HG03439 (cell line): ENCODE measurements at regions not wholly inside any gene's neighbourhood (a gene's known extent, or its start where the extent isn't known, plus 50 kb on each side); places are given as distances from the start of the nearest gene placed in this dataset.
A peak's percentile ranks its signal among the peaks of the same experiment; 100 is the strongest.

Experiments used
- ATAC-seq: cut with Tn5 transposase; IDR thresholded peaks from one replicate; pipeline ENCODE4 v1.9.1; 2021; ENCODE audit warnings: mild to moderate bottlenecking, moderate library complexity; ENCODE audit not compliant: unreplicated experiment

DNA sequence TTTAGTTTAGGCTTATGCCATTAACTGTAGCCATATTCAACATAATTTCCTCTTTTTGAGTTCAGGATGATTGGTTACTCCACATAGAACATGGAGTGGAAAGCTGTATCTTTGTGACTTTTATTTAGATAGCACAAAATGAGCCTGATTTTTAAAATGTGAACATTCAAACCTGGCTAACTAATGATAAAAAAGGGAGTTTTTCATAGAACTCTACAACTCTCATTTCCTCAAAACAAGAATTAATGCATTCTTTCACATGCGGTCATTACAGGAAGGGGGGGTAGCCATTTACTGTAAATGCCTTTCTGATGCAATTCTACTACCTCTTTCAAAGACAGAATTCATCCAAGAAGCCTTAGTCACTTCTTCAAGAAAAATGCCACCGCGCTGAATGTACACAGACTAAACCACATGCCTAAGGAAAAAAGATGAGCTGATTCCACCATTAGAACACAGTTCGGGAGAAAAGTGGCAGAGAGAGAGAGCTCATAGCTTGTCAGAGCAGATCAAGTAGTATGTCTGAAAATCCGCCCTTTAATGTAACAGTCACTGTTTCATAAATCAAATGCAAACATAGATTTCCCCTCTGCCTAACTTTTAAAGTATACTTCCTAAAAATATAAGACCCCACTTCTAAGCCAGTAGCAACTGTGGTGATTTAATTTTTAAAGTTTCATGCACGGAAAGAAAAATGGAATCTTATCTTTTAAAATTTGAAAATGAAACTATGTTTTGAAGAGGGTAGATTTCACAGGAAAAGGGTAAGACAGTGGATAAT is 226.4 kb upstream of the KLF14 start:
- peak; percentile 24 for ATAC-seq

DNA sequence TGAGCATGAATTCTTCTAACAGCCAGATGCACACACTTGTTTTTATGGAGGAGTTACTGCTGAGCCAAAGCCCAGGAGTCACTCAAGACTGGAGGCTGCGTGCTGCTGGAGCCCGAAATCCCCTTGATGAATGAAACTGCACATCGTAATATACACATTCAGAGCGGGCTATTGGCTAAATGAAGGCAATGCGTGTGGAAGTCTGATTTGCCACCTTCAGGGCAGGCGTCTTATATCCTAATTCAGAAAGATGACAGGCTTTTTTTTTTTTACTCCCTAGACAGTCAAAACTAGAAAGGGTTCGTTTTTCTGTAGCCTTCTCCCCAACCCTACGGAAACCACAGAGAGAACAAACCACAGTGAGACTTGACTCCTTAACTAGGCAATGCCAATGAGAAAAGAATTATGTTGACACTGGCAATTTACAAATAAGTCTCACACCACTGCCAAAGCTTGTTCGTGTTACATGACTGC is 227.2 kb upstream of the KLF14 start:
- peak; percentile 70 for ATAC-seq

DNA sequence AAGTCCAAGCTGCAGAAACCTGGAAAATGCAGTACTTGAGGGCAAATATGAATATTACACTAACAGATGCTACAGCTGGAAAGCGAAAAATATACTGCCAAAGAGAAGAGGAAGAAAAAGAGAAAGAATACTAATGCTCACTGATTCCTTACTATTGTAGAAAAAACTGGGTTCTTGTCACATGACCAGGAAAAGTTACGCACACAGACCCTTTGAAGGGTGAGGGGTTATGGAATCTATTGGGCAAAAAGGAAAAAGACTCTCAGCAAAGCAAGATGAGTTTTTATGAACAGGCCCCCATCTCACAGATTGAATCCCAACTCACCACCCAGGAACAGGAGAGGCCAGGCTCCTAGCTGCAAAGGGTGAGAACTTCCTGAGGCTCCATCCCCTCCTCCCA is 228.1 kb upstream of the KLF14 start:
- no peak for ATAC-seq

DNA sequence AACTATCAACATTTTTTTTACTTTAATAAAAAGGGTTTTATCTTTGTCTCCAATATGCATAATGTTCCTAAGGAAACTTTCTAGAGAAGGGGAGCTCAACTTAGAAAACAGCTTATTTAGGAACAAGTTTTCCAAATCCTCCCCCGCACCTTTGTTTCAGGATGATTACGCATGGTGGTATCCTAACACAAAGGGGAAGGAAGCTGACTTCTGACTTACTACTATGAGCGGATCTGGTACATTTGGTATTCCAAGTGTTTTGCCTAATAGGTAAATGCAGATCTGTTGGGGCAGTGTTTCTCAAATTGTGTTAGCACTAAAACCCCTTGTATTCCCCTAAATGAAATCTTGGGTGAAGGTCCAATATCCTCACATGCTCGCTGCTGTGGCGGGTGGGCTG is 229.3 kb upstream of the KLF14 start:
- ATAC-seq, result no peak

DNA sequence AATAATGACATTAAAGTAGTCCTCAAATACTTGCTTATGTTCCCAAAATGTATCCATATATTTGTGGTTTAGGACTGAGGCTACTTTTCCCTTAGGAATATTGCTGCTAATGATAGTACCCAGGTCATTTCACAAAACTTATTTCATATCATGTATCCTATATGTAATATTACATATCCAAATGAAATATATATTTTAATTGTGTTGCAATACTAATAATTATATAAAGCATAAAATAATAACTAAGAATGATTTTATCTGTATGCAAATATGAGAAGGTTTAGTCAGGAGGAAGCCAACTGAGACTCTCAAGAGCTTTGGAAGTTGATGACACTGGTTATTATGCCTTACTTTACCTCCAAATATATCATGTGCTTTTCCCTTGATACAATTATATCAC is 231.5 kb upstream of the KLF14 start:
- ATAC-seq, result no peak

DNA sequence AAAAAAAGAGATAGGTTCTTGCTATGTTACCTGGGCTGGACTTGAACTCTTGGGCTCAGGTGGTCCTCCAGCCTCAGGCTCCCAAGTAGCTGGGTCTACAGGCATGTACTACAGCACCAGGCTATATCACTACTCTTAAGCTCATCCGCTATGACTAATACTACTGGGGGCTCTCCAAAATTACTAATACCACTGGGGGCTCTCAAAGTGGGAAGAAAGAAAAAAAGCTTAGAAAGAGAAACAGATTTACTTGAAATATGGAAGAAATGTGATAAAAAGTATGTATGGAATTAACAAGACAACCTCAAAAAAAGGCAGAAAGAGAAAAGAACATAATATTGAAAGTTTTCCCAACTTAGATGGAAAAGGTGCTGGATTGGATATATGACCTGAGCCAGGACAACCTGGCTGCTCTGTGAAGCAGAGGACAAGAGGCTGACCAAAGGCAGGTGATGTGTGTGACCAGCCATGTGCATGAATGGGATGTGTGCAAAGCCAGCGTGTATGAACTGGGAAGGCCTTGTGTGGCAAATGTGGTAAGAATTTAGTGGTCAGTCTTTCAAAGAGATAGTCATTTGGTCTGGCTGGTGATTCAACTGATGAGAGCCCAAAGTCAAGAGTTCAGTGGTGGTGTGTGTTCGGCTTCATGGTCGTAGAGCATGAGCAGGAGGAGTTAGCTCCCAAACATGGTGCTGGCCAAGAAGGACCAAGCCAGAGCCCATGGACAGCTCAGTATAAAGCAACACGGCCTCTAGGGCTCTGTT is 232.4 kb upstream of the KLF14 start:
- peak; percentile 49 for ATAC-seq

DNA sequence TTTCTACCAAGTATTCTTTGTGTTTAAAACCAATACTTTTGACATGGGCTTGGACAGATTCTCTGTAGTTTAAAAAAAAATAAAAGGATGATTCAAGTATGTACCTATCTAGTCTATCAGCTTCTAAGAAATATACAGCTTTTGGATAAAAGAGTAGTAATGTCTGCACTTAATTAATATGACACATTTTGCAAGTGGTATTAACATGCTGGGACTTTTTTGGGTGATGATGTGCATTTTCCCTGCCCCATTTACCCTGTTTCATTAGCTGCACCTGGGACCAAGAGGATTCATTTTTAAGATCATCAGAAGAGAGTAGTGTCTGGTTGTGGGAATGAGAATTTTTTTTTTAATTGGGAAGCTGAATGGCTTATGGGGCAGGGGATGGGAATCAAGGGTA is 236.2 kb upstream of the KLF14 start:
- ATAC-seq, result no peak

DNA sequence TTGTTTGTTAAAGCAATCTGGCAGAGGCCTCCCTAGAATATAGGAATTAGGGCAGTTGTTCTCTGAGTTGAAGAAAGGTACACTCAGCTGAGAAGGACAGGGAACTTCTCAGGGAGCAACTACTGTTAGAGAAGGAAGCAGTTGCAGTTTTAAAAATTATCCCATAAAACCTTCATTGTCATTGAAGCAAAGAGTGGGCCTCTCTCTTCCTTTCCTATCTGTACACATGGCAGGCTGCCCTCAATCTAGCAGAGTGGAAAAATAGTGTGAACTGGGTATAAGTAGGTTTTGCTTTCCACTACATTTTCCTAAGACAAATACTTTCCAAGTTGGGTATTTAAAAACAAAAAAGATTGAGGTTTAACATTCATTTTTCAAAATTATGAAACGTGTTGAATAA is 236.7 kb upstream of the KLF14 start:
- no peak for ATAC-seq

DNA sequence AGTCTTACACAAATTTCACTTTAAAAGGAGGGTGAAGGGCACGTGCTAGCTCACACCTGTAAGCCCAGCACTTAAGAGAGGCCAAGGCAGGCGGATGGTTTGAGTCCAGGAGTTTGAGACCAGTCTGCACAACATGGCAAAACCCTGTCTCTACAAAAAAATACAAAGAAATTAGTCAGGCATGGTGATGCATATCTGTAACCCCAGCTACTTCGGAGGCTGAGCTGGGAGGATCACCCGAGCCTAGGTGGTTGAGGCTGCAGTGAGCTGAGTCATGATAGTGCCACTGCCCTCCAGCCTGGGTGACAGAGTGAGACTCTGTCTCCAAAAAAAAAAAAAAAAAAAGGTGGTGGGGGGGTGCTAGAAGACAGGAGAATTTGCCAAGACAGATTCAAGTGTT is 237.3 kb upstream of the KLF14 start:
- ATAC-seq, result no peak

DNA sequence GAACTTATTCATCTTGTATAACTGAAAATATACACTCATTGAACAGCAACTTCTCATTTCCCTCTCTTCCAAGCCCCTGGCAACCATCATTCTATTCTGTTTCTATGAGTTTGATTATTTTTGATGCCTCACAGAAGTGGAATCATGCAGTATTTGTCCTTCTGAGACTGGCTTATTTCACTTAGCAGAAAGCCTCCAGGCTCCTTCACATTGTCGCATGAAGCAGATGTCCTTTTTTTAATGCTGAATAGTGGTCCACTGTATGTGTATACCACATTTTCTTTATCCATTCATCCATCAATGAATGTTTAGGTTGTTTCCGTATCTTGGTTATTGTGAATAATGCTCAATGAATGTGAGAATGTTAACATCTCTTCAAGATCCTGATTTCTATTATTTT is 238.2 kb upstream of the KLF14 start:
- ATAC-seq, result no peak

DNA sequence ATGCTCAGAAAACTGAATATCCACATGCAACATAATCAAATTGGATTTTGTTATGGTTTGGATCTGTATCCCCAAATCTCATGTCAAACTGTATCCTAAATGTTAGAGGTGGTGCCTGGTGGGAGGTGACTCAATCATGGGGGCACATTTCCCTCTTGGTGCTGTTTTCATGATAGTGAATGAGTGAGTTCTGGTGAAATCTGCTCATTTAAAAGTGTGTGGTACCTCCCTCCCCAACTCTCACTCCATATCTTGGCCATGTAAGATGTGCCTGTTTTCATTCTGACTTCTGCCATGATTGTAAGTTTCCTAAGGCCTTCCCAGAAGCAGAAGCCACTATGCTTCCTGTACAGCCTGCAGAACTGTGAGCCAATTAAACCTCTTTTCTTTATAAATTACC is 239.6 kb upstream of the KLF14 start:
- ATAC-seq, result no peak

DNA sequence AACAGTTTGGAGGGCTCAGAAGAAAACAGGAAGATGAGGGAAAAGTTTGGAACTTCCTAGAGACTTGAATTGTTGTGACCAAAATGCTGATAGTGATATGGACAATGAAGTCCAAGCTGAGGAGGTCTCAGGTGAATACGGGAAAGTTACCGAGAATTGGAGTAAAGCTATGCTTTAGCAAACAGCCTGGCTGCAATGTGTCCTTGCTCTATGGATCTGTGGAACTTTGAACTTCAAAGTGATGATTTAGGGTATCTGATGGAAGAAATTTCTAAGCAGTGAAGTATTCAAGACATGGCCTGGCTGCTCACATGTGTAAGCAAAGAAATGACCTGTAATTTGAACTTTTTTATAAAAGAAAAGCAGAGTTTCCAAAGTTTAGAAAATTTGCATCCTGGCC is 240.2 kb upstream of the KLF14 start:
- no peak for ATAC-seq

DNA sequence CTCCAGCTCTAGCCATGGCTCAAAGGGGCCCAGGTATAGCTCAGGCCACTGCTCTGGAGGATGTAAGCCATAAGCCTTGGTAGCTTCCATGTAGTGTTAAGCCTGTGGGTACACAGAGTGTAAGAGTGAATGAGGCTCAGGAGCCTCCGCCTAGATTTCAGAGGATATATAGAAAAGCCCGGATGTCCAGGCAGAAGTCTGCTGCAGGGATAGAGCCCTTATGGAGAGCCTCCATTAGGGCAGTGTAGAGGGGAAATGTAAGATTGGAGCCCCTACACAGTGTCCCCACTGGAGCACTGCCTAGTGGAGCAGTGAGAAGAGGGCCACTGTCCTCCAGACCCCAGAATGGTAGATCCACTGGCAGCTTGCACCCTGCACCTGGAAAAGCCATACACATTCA is 240.8 kb upstream of the KLF14 start:
- ATAC-seq, result no peak

DNA sequence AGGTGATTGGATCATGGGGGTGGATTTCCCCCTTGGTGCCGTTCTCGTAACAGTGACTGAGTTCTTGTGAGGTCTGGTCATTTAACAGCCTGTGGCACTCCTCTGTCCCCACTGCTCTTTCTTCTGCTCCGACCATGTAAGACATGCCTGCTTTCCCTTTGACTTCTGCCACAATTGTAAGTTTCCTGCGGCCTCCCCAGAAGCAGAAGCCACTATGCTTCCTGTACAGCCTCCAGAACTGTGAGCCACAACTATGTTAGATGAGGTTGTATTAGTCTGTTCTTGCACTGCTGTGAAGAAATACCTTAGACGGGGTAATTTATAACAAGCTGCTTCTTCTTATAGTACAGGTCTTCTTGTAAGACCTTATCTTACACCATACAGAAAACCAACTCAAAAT is 241.7 kb upstream of the KLF14 start:
- ATAC-seq, result no peak

DNA sequence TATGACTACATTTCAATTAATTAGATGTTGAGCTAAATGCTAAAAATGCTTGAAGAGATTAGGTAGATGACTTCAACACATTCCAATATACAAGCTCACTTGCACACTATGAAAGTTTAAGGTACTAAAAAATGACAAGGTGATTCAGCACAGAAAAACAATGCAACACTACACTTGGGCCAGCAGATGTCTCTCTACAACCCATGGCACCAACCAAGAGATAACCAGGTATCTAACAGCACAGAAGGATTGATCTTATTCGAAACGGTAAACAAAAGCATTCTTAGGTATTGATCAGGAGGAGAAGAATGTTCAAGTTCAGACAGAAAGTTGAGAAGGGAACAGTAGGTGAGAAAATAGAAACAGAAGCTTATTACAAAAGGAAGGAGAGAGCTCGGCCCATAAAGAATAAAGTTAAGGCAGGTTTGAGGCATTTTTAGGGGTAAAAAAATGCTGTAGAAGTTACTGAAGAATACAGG is 248.2 kb upstream of the KLF14 start:
- no peak for ATAC-seq

DNA sequence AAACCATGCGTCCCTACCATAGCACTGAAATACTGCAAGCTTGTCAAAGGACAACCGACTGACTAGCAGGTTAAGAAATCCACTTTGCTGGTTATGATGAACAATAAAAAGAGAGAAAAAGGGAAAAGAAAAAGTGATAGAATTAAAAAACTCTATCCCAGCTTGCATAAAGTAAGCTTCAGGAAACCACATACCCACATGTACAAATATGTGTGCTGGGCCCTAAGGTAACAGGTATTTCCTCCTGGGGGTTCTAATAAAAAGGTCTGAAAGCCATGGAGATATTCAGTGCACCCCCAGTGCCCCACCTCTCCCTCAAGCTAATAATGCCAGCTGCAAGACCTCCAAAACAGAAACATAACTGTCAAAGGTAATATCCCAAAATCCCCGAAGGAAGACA is 248.6 kb upstream of the KLF14 start:
- no peak for ATAC-seq

DNA sequence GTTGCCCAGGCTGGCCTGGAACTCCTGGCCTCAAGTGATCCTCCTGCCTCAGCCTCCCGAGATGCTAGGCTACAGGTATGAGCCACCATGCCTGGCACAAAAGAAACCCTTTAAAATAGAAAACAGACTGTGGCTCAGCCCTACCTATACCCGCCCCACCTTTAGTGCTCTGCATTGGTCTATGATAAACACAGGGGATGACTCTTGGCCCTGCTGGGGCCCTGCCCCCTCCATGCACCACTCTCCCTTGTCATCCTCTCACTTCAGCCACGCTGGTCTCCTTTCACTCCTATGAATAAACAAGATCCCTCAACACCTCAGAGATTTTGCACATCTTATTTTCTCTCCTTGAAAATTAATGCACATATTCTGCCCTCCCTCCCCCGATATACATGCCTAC is 251.4 kb upstream of the KLF14 start:
- no peak for ATAC-seq

DNA sequence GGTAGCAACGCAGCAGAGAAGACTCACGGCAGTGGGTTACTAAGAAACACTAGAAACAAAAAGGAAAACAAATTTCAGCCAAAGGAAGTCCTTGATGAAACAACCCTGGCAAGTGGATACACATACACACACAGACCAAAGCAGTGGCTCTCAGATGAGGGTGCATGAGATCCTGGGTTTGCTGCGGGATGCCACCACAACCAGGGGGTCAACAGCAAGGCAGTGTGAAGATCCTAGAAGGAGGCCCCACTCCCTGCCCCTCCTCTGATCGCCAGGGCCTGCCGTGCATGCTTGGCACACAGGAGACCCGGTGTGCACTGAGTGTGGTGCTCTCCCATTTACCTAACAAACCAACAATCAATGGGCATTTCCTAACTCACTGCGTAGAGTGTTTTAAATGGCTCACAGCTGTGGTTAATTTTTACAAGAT is 252.3 kb upstream of the KLF14 start:
- no peak for ATAC-seq

DNA sequence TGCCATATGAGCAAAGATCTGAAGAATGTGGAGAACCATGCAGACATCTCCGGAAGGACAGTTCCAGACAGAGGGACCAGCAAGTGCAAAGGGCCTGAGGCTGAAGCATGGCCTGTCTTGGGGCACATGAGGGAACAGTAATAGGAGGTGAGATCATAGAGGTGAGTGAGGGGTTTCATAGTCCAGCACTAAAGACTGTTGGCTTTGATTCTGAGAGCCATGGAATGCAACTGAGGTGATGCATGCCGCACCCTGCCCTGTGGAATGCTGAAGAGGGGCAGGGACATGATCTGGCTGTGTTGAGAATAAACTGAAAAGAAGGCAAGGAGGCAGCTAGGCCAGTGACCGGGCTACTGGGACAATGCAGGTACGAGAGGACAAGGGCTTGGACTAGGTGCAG is 253.1 kb upstream of the KLF14 start:
- no peak for ATAC-seq

DNA sequence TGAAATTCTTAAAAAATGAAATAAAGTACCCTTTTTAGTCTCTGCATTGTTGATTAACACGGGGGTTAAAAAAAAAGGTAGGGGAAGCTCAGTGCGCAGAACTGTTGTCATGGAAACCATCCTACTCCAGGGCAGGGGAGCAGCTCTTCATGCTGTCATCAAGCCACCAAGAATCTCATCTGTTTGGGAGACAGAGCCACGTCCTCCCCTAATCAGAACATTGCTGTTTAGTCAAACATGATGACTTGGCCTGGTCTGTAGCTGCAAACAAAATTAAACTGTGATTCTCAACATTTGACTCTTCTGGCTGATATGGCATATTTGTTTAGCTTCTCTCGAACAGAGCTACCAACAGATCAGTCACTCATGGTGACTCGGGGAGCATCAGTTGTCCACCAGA is 254.4 kb upstream of the KLF14 start:
- ATAC-seq, result no peak

DNA sequence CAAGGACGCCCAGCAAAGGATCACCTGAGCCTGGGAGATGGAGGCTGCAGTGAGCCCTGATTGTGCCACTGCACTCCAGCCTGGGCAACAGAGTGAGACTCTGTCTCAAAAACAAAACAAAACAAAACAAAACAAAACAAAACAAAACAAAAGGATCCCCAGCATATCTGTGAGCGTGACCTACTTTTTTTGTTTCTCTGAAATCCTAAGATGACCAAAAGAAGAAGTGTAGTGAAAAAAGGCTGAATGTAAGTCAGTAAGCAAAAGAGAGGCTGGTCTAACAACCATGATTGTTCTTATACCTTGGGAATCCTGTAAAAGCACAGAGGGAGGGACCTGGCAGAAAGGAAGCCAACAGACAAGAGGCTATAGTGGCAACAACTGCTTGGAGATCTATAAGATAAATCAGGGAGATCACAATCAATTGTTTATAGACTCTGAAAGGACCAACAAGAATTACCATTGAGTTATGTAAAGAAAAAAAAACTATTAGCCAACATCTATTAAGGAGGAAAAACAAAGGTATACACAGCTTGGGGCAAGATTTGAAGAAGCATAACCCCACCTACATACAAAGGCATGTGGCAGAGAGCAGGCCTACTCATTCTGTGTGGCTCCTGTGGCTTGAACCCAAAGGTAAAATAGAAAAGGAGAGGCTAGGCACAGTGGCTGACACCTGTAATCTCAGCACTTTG is 255.2 kb upstream of the KLF14 start:
- no peak for ATAC-seq
